Mammary epithelial cell (primary cell): ENCODE measurements at regions not wholly inside any gene's neighbourhood (a gene's known extent, or its start where the extent isn't known, plus 50 kb on each side); places are given as distances from the start of the nearest gene placed in this dataset.

ENCODE experiments used
- EZH2 ChIP-seq: IDR thresholded peaks from 2 replicates; pipeline ENCODE4 v1.6.1; 2012; ENCODE audit warnings: low read length, inconsistent platforms, borderline replicate concordance
- TF ChIP-seq, protein P1 (sequence below), 2 donors: IDR thresholded peaks in 1 of 2; conservative IDR thresholded peaks in 1 of 2; 2 replicates each; pipeline ENCODE4 v1.5.1; 2011 to 2012; ENCODE audit warnings: inconsistent platforms in 2 of 2, low read length in 2 of 2, mild to moderate bottlenecking in 2 of 2, control low read depth in 1 of 2, low read depth in 1 of 2; ENCODE audit not compliant: insufficient read depth in 1 of 2; ENCODE audit errors: extremely low read depth in 1 of 2

DNA sequence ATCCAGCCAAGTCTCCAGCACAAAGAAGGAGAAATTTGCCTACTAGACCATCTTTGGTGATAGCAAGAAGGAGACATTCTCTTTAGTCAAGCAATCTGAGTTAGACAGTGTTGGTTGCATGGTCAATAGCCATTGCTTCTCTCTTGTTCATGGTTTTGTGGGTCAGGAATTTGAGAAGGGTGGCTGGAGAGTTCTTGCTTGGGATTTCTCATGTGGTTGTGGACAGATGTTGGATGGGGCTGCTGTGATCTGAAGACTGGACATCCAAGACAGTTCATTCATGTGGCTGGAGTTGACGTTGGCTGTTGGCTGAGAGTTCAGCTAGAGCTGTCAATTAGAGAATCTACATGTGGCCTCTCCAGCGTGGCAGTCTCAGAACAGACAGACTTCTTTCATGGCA, 322.3 kb upstream of the PRDM1 start:
- TF ChIP-seq, protein P1, sequence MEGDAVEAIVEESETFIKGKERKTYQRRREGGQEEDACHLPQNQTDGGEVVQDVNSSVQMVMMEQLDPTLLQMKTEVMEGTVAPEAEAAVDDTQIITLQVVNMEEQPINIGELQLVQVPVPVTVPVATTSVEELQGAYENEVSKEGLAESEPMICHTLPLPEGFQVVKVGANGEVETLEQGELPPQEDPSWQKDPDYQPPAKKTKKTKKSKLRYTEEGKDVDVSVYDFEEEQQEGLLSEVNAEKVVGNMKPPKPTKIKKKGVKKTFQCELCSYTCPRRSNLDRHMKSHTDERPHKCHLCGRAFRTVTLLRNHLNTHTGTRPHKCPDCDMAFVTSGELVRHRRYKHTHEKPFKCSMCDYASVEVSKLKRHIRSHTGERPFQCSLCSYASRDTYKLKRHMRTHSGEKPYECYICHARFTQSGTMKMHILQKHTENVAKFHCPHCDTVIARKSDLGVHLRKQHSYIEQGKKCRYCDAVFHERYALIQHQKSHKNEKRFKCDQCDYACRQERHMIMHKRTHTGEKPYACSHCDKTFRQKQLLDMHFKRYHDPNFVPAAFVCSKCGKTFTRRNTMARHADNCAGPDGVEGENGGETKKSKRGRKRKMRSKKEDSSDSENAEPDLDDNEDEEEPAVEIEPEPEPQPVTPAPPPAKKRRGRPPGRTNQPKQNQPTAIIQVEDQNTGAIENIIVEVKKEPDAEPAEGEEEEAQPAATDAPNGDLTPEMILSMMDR (conservative IDR thresholded peaks at IDR 0.05 in 1 of 2, IDR thresholded peaks at IDR 0.05 in 1 of 2; ENCODE audit: extremely low read depth in 1 of 2, insufficient read depth in 1 of 2, low read depth in 1 of 2, low read length in 2 of 2): no peak
- no peak for TF ChIP-seq EZH2
